ENCODE measurements at regions not wholly inside any gene's neighbourhood (a gene's known extent, or its start where the extent isn't known, plus 50 kb on each side); places are given as distances from the start of the nearest gene placed in this dataset.

- no peaks in the 10 kb centered on the region for H3K36me3 ChIP-seq
- H3K9me3 ChIP-seq (ENCODE audit: low read depth): no peaks in the 10 kb centered on the region
- no peaks in the 10 kb centered on the region for H3F3A ChIP-seq (ENCODE audit: low read depth)
- no peaks in the 10 kb centered on the region for H4K20me1 ChIP-seq (ENCODE audit: low read depth)
- H3K4me2 ChIP-seq: no peak overlapping the region
- H3K4me3 ChIP-seq: no peak overlapping the region
- no peak overlapping the region for H3K9ac ChIP-seq
- H3K9me3 Mint-ChIP-seq: no peaks in the 10 kb centered on the region
- no peak overlapping the region for H2AFZ ChIP-seq (replicated peaks)
- no peak for DNase-seq (ENCODE audit: low spot score)
- H3K27me3 Mint-ChIP-seq (ENCODE audit: insufficient read depth, low read depth): no peaks in the 10 kb centered on the region
- H3K4me1 ChIP-seq: no peaks in the 10 kb centered on the region
- no peaks in the 10 kb centered on the region for H3K27me3 ChIP-seq
- TF ChIP-seq EZH2 (IDR thresholded peaks at IDR 0.05) (no peak), CTCF (IDR thresholded peaks at IDR 0.05) (no peak), EZH2phosphoT487 (IDR thresholded peaks at IDR 0.05) (no peak)
- no peak overlapping the region for H3K4me3 Mint-ChIP-seq
- H3K36me3 Mint-ChIP-seq: no peaks in the 10 kb centered on the region
- no peaks in the 10 kb centered on the region for H3K4me1 Mint-ChIP-seq
- no peak overlapping the region for H3K27ac ChIP-seq
- H3K79me2 ChIP-seq (ENCODE audit: low read depth): no peaks in the 10 kb centered on the region
- no peak overlapping the region for H3K27ac Mint-ChIP-seq
Observed at GRCh38 chr12:40552868-40553267, 139.4 kb upstream of the CNTN1 start.

- Histone ChIP-seq H3K4me1 (no peaks in the 10 kb centered on the region), H3K36me3 (no peaks in the 10 kb centered on the region), H3K27me3 (no peaks in the 10 kb centered on the region), H3K9ac (no peak overlapping the region), H3K27ac (no peak overlapping the region), H3K79me2 (ENCODE audit: low read depth) (no peaks in the 10 kb centered on the region), H4K20me1 (ENCODE audit: low read depth) (no peaks in the 10 kb centered on the region), H2AFZ (replicated peaks) (no peak overlapping the region), H3K9me3 (ENCODE audit: low read depth) (no peaks in the 10 kb centered on the region), H3K4me3 (no peak overlapping the region), H3K4me2 (no peak overlapping the region), H3F3A (ENCODE audit: low read depth) (no peaks in the 10 kb centered on the region)
- Mint-ChIP-seq H3K27me3 (ENCODE audit: insufficient read depth, low read depth) (no peaks in the 10 kb centered on the region), H3K27ac (no peak overlapping the region), H3K36me3 (no peaks in the 10 kb centered on the region), H3K4me3 (no peak overlapping the region), H3K4me1 (no peaks in the 10 kb centered on the region), H3K9me3 (no peaks in the 10 kb centered on the region)
- no peak for TF ChIP-seq EZH2 (IDR thresholded peaks at IDR 0.05)
- TF ChIP-seq CTCF (IDR thresholded peaks at IDR 0.05): no peak
- no peak for TF ChIP-seq EZH2phosphoT487 (IDR thresholded peaks at IDR 0.05)
- DNase-seq (ENCODE audit: low spot score): no peak
Observed at GRCh38 chr12:40557980-40558379, 134.3 kb upstream of the CNTN1 start.

- no peak overlapping the region for H3K4me3 ChIP-seq
- H3K79me2 ChIP-seq (ENCODE audit: low read depth): no peaks in the 10 kb centered on the region
- Mint-ChIP-seq H3K27me3 (ENCODE audit: insufficient read depth, low read depth) (no peaks in the 10 kb centered on the region), H3K27ac (no peak overlapping the region), H3K36me3 (no peaks in the 10 kb centered on the region), H3K4me1 (no peaks in the 10 kb centered on the region), H3K4me3 (no peak overlapping the region), H3K9me3 (no peaks in the 10 kb centered on the region)
- H3F3A ChIP-seq (ENCODE audit: low read depth): no peaks in the 10 kb centered on the region
- no peaks in the 10 kb centered on the region for H3K4me1 ChIP-seq
- H4K20me1 ChIP-seq (ENCODE audit: low read depth): no peaks in the 10 kb centered on the region
- H3K9ac ChIP-seq: no peak overlapping the region
- H3K27me3 ChIP-seq: no peaks in the 10 kb centered on the region
- DNase-seq (ENCODE audit: low spot score): no peak
- H2AFZ ChIP-seq (replicated peaks): no peak overlapping the region
- H3K9me3 ChIP-seq (ENCODE audit: low read depth): no peaks in the 10 kb centered on the region
- H3K36me3 ChIP-seq: no peaks in the 10 kb centered on the region
- no peak overlapping the region for H3K4me2 ChIP-seq
- TF ChIP-seq EZH2phosphoT487 (IDR thresholded peaks at IDR 0.05): no peak
- TF ChIP-seq EZH2 (IDR thresholded peaks at IDR 0.05): no peak
- TF ChIP-seq CTCF (IDR thresholded peaks at IDR 0.05): no peak
- H3K27ac ChIP-seq: no peak overlapping the region
Observed at GRCh38 chr12:40559865-40560264, 132.4 kb upstream of the CNTN1 start.

- Histone ChIP-seq H3K4me3 (no peak overlapping the region), H3K36me3 (no peaks in the 10 kb centered on the region), H3K27me3 (no peaks in the 10 kb centered on the region), H3F3A (ENCODE audit: low read depth) (no peaks in the 10 kb centered on the region), H3K4me1 (no peaks in the 10 kb centered on the region), H3K79me2 (ENCODE audit: low read depth) (no peaks in the 10 kb centered on the region), H2AFZ (replicated peaks) (no peak overlapping the region), H3K4me2 (no peak overlapping the region), H3K9me3 (ENCODE audit: low read depth) (no peaks in the 10 kb centered on the region), H3K9ac (no peak overlapping the region), H4K20me1 (ENCODE audit: low read depth) (no peaks in the 10 kb centered on the region), H3K27ac (no peak overlapping the region)
- no peaks in the 10 kb centered on the region for H3K27me3 Mint-ChIP-seq (ENCODE audit: insufficient read depth, low read depth)
- no peak overlapping the region for H3K27ac Mint-ChIP-seq
- no peaks in the 10 kb centered on the region for H3K36me3 Mint-ChIP-seq
- DNase-seq (ENCODE audit: low spot score): no peak
- no peak overlapping the region for H3K4me3 Mint-ChIP-seq
- no peaks in the 10 kb centered on the region for H3K9me3 Mint-ChIP-seq
- no peak for TF ChIP-seq CTCF (IDR thresholded peaks at IDR 0.05)
- TF ChIP-seq EZH2phosphoT487 (IDR thresholded peaks at IDR 0.05): no peak
- TF ChIP-seq EZH2 (IDR thresholded peaks at IDR 0.05): no peak
- H3K4me1 Mint-ChIP-seq: no peaks in the 10 kb centered on the region
Observed at GRCh38 chr12:40560848-40561247, 131.4 kb upstream of the CNTN1 start.

All from neural progenitor cell (in vitro differentiated cells).